Activated naive CD4-positive, alpha-beta T cell treated with Interleukin-2 at 50 U/mL for 16 hours (primary cell): ENCODE measurements at regions not wholly inside any gene's neighbourhood (a gene's known extent, or its start where the extent isn't known, plus 50 kb on each side); places are given as distances from the start of the nearest gene placed in this dataset.
"Not testable (repeated sequence)": the region's sequence is repeated elsewhere in the genome, so short reads cannot be mapped to it uniquely, and the experiment has no call there.

Source experiments
- DNase-seq: peaks from one replicate; pipeline ENCODE4 v3.0.0-alpha.2; 2020

DNA sequence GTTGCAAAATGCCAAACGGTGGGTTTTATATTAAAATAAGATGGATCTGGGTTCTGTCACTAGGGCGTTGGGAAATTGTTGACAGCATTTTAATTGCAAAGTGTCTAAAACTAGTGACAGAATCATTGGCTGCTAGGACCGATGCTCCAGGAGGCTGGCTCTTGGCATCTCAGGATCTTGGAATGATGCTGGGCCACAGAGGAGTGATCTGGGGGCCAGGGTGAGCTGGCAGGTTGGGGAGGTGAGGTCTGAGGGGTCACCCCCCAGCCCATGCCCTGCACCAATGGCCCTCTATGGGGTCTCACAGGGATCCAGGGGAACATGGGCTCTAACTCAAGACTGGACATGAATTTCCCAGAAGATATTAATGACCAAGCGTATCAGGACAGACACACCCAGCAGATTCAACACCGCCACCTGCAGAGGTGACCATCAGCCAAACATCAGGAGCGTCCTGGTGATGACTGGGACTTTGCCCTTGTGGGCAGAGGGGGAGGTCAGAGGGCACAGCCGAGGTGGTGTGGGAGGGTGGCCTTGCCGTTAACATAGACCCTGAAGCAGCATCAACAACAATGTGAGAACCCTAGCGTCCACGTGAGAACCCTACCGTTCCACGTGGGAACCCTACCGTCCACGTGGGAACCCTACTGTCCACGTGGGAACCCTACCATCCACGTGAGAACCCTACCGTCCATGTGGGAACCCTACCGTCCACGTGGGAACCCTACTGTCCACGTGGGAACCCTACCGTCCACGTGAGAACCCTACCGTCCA, 89.0 kb upstream of the PPP2R2D start:
- no peak for DNase-seq

GRCh38 chr10:131812736-131813604, 87.8 kb upstream of the PPP2R2D start:
- no peak for DNase-seq

DNA sequence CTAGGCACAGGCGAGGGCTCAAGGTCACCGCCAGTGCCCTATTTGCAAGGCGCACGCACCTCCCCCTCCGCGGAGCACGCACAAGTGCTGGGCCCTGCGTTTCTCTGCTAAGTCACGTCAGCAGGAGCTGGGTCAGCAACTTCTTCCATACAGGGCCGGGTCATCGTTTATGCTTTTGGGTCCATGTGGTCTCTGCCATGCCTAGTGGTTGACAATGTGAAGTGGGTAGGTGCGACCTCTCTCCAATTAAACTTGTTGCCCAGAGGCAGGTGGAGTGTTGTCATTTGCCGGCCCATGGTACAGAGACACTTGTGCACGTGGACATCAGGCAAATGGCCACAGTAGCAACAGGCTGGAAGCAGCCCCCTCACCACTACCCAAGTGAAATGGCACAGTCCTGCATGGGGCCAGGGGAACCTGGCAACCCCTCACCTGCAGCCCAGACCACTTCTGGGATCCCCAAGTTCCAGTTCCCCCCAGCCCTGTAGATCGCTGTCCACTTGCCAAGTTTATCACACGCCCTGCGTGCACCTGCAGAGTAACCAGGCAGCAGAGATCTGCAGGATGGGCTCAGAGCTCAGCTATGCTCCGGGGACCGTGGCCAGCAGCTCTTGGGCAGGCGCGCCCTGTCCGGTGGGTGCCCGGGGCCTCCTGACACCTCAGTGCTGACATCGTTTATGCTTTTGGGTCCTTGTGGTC, 86.1 kb upstream of the PPP2R2D start:
- no peak for DNase-seq

DNA sequence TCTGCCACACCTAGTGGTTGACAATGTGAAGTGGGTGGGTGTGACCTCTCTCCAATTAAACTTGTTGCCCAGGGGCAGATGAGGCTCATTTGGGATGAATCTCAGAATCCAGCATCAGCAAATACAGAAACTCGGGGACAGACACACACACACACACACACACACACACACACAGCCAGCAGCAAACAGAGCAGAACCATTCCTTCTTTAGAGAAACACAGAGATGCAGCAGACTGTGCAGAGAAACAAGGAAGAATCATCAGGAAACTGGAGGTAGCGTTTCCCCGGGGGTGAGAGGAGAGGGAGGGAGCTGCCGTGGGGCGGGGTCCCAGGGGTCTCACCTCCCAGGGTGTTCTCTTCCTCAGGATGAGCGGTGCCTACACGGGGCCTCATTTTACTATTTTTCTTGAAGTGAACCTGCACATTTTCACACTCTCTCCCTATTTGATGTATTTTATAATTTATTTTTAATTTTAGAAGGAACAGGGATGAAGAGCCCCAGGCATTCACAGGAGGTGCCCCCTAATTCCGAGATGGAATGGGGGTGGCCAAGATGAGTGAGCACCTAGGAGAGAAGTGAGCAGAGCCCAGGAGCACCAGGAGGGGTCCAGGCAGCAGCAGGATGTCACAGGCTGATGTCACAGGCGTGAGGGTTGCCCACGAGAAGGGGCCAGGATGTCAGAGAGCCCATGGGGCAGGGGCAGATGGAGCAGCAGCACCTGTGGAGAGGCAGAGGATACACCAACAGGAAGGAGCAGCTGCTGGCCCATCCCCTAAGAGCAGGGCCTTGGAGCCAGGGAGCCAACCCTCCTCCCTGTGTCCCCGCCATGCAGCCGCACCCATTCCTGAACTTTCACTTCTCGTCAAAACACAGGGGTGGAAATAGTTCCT, 85.3 kb upstream of the PPP2R2D start:
- DNase-seq, result no peak

- DNase-seq, result no peak
These were observed 84.5 kb upstream of the PPP2R2D start for GRCh38 chr10:131816157-131816775.

DNA sequence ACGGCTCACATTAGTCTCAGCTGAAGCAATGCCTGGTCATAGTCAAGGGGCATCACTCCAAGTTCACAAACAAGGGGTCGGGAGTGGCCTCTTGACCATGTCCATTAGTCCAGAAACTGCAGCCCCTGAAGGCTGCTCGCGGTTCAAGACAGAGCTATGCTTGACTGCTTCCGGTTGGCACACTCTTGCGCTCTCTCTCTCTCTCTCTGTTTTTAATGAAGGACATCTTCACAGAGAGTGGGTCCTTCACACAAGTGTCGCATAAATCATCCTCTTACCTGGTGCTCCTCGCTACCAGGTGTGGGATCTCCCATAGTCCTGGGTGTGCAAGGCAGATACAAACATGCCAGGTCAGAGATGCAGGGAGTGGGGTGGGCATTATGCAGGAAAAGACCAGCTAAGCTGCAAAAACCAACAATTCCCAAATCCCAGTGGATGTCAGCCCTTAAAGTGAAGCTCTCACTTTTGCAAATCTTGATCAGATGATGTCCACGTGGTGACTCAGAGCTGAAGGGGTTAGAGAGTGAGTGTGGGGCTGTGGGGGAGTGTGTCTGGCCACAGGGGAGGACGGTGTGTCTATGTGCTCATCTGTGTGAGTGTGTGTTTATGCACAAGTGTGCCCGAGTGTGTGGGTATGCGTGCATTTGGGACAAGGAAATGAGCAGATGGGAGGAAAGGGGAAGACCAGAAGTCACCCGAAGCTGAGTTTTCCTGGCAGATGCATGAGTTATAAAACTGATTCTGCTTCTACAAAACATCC, 83.7 kb upstream of the PPP2R2D start:
- no peak for DNase-seq

DNA sequence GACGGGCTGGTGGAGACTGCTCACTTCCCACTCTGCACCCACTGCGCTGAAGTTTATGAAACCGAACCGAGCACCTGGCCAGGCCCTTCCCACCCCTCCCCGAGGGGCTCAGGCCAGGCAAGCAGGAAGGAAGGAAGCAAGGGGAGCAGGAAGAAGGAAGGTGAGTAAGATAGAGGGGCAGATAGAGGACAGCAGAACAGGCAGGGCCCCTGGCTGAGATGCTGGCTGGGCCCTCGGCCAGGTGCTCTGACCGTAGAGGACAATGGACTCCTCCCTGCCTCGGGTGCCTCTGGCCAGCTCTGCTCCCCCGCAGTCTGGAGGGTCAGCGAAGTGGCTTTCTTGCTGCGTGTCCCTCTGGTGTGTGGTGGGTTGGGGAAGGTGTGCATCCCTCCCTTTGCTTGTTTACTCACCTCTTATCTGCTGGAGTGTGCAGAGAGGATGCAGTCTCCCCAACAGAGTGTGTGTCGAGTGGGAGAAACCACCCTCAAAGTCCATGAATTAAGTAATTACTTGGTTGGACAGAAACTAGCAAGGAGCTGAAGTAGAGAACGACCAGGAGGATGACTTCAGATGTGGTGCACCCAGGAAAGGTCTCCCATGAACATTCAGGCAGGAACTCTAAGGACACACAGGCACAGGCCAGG, 82.8 kb upstream of the PPP2R2D start:
- DNase-seq, result no peak

DNA sequence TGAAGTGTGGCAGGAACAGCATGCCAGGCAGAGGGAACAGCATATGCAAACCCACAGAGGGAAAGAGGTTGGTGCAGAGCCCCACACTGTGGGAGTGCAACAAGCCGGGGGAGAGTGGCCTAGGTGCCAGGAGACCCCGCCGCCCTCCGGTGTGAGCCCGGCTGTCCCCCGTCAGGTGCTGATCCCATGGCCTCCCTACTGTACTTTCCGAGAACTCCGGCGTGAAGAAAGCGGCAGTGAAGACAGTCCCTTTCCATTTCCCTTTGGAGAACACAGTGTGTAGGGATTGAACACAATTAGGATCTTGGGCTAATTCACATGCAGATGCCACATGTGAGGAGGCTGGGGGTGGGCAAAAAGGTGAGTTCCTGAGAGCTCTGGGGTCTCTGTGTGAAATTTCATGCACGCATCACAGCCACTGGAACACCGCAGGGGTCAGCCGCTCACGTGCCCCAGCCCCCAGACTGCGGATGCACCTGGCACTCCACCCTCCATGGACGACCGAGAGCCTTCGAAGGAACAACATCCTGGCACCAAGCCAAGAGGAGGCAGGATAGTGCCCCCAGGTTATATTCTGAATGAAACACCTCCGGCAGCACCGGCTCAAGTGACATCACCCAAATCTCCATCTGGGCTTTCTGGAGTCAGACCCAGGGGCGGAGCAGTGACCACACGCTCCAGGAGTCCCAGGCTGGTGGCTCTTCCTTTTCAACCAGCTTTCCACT, 82.1 kb upstream of the PPP2R2D start:
- DNase-seq, result no peak

DNA sequence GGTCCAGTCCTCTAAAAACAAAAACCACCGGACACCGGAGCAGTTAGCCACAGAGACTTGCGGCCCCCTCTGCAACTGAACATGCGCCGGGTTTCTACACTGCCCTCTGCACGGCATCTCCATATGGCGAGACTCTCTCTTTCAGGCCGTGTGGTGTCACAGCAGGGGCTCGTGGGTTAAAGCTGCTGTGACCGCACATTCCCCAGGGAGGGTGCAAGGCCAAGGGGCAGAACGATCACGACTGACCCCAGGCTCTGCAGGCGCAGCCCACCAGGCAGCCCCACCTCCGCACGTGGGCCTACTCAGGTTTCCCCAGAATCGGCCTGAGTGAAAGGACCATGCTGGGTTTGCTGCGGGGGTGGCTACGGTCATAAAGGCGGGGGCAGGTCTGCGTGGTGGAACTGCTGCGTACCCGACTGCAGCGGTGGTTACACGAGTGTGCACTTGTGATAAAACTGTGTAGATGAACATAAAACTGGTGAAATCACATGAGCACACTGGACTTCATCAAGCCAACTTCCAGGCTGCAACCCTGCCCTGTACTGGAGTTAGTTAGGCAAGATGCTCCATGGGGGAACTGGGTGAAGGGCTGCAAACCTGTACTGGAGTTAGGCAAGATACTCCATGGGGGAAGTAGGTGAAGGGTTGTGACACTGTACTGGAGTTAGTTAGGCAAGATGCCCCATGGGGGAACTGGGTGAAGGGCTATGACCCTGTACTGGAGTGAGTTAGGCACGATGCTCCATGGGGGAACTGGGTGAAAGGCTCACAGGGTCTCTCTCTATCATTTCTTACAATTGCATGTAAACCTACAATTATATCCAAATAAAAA, 81.4 kb upstream of the PPP2R2D start:
- DNase-seq, result no peak

DNA sequence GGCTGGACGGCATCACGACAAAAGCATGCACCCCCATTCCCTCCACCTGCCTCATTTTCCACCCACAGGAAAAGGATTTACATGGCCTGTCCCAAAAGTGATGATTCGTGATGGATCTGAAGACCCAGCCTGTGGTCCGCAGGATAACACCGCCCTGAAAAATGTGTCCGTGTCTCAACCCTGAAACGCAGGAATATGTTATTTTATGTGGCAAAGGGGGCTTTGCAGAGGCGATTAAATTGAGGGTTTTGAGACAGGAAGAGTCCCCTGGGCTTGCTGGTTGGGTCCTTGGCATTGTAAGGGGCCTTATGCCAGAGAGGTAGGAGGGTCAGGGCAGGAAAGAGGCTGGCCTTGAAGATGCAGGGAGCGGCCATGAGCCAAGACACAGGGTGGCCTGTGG, 80.2 kb upstream of the PPP2R2D start:
- DNase-seq, result no peak

- DNase-seq, result no peak
These were observed 79.3 kb upstream of the PPP2R2D start for GRCh38 chr10:131821378-131822012.

GRCh38 chr10:131822013-131822691, 78.7 kb upstream of the PPP2R2D start:
- no peak for DNase-seq

DNA sequence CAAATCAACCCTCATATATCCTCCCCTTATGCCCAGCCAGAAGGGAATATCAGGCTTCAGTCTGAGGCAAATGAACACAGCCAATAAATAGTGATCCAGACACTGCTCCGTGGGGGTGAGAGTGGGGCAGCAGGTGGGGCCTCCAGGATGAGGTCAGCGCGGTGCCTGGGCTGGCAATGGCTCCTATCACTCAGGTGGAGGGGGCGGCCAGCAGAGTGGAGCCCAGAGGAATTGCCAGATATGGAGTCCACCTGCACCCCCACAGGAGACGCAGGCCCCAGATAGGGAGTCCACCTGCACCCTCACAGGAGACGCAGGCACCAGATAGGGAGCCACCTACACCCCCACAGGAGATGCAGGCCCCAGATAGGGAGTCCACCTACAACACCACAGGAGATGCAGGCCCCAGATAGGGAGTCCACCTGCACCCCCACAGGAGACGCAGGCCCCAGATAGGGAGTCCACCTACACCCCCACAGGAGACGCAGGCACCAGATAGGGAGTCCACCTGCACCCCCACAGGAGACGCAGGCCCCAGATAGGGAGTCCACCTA, 78.0 kb upstream of the PPP2R2D start:
- DNase-seq, result no peak

DNA sequence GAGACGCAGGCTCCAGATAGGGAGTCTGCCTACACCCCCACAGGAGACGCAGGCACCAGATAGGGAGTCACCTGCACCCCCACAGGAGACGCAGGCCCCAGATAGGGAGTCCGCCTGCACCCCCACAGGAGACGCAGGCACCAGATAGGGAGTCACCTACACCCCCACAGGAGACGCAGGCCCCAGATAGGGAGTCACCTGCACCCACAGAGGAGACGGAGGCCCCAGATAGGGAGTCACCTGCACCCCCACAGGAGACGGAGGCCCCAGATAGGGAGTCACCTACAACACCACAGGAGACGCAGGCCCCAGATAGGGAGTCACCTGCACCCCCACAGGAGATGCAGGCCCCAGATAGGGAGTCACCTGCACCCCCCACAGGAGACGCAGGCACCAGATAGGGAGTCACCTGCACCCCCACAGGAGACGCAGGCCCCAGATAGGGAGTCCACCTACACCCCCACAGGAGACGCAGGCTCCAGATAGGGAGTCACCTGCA, 77.2 kb upstream of the PPP2R2D start:
- DNase-seq, result not testable (repeated sequence)

DNA sequence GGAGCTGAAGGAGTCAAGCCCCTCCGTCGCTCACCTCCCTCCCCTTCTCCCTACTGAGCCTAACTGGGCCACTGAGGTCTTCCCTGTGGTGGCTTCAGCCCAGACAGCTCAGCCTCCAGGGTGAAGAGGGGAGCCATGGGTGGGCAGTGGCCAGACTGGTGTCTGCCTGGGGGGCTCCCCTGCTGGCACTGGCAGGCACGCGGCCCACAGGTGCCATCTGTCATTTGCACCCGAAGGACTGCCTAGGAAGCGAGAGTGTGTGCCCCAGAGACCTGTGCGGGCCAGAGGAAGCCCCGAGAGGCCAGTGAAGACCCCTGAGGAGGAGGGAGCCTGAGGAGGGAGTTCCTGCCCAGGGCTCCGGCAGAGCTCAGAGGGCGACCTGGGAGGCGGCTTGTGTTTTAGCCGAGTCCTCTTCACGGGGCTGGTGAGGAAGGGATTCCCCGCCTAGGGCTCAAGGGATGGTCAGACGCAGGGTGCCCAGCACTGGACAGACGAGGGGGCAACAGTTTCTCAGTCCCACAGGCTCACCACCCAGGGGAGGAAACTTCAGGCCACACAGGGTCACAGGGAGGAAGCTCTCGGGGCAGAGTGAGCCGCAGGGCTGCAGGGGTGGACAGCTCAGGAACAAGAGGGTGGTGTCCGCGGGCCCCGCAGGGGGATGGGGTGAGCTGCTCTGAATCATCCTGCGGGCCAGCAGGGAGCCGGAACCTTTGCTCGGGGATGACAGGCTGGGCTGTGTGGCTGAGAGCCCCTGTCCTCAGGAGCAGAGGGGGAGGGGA, 76.2 kb upstream of the PPP2R2D start:
- DNase-seq, result no peak

GRCh38 chr10:131825150-131825848, 75.5 kb upstream of the PPP2R2D start:
- DNase-seq, result no peak
